NT2/D1 (cell line): ENCODE measurements at regions not wholly inside any gene's neighbourhood (a gene's known extent, or its start where the extent isn't known, plus 50 kb on each side); places are given as distances from the start of the nearest gene placed in this dataset.
"Not testable (repeated sequence)": the region's sequence is repeated elsewhere in the genome, so short reads cannot be mapped to it uniquely, and the experiment has no call there.

ENCODE experiments used
- SUZ12 ChIP-seq: IDR thresholded peaks from 2 replicates; pipeline ENCODE4 v1.6.1; 2011; ENCODE audit not compliant: insufficient read length, insufficient read depth; ENCODE audit errors: extremely low read depth
- YY1 ChIP-seq: IDR thresholded peaks from 2 replicates; pipeline ENCODE4 v1.6.1; 2011; ENCODE audit not compliant: insufficient read length, insufficient read depth

DNA sequence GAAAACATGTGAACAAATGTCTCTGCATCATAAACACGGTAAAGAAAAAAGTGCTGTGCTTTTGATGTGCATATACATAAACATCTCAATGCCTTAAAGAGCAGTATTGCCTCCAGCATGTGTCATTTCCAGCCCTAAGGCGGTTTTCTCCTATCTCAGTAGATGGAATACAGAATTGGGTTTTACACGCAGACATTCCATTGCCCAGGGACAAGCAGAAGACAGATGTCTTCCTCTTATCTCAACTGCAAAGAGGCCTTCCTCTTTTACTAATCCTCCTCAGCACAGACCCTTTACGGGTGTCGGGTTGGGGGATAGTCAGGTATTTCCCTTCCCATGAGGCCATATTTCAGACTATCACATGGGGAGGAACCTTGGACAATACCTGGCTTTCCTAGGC, 499.2 kb downstream of the KCNT2 start:
- TF ChIP-seq SUZ12, YY1: not testable (repeated sequence)
